Hematopoietic multipotent progenitor cell treated with erythropoietin and hydrocortisone succinate and interleukin-3 and kit ligand, for 4 days (in vitro differentiated cells): ENCODE measurements at regions not wholly inside any gene's neighbourhood (a gene's known extent, or its start where the extent isn't known, plus 50 kb on each side); places are given as distances from the start of the nearest gene placed in this dataset.
"Not testable (repeated sequence)": the region's sequence is repeated elsewhere in the genome, so short reads cannot be mapped to it uniquely, and the experiment has no call there.

Source experiments
- DNase-seq: peaks from one replicate; pipeline ENCODE4 v3.0.0-alpha.2; 2015

DNA sequence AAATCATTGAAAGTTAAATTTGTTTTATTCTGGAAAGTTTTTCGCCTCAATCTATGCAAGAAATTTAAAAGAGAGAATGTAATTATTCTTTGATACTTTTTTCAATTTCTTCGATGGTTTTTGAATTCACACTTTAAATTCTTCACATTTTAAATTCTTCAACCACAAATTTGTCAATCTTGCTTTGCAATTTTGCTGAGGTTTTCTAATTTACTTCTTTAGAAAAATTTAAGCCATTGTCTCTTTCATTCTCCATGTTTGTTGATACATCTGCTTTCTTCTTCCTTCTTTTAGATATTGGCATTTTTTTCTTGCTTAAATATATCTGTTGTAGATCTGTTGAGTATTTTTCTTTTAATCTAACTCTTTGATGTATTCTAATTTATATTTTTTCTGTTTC lies 301.9 kb upstream of the DSEL start:
- DNase-seq = no peak

DNA sequence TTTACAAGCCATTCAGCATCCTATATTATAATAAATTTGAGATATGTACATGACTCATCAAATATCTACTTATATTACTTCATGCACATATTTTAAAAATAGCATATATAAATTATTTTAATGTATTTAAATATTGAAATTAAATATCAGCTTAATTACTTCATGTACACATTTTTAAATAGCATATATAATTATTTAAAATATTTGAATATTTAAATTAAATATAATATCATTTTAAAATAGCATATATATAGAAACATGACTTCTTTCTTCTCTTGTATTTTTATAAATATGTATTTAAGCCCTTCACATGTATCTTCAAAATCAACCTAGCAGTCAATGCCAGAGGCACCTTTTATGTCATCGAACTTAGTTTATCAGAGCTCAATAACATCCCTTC lies 298.8 kb upstream of the DSEL start:
- DNase-seq = no peak

DNA sequence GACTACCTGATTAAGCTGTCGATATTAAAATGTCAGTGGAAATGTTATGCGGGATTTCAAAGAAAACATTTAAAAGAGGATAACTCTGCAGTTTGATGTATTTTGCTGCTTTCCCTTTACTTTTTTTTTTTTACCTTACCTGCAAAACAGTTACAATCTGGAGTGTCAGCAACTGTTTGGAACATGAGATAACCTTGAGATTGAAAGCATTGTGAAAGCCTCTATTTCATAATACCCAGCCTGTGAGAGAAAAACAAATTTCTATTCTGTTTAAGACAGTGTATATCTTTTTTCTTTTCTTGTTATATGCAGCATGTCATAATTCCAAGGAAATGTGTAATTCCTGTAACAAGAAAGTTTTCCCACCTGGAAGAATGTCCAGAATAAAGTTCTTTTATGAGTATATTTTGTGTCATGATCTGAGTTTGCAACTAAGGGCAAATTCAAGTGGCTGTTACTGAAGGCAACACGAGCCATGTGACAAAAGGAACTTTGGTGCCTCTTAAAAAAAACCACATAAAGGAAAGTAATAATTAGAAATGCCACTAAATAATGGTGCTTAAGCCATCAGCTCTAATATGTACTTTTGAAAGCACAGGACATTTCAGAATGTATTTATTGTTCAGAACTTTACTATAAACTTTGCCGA lies 297.0 kb upstream of the DSEL start:
- DNase-seq = no peak

- DNase-seq = no peak
Measured at GRCh38 chr18:67805261-67805660, 288.7 kb upstream of the DSEL start.

GRCh38 chr18:67794521-67794920 lies 278.0 kb upstream of the DSEL start:
- DNase-seq = no peak

DNA sequence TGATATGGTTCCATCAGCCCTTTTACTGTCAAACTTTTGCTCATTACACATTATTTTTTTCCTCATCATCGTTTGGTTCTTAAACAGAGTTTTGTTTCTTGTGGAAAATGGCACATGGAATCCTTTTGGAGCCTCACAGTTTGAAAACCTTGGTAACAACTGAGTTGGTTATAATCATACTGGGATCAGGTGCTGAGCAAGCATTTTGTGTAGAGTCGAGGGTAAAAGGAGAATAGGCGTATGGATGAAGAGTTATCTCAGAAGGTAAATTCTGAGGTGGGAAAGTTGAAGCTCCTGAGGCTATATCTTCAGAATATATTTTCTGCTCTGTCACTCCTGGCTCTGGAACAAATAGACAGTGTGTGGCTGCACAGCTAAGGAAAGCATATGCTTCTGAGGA lies 274.0 kb upstream of the DSEL start:
- DNase-seq = no peak

GRCh38 chr18:67789165-67789545 lies 272.6 kb upstream of the DSEL start:
- no peak for DNase-seq

- no peak for DNase-seq
Measured at GRCh38 chr18:67788310-67789164, 272.0 kb upstream of the DSEL start.

DNA sequence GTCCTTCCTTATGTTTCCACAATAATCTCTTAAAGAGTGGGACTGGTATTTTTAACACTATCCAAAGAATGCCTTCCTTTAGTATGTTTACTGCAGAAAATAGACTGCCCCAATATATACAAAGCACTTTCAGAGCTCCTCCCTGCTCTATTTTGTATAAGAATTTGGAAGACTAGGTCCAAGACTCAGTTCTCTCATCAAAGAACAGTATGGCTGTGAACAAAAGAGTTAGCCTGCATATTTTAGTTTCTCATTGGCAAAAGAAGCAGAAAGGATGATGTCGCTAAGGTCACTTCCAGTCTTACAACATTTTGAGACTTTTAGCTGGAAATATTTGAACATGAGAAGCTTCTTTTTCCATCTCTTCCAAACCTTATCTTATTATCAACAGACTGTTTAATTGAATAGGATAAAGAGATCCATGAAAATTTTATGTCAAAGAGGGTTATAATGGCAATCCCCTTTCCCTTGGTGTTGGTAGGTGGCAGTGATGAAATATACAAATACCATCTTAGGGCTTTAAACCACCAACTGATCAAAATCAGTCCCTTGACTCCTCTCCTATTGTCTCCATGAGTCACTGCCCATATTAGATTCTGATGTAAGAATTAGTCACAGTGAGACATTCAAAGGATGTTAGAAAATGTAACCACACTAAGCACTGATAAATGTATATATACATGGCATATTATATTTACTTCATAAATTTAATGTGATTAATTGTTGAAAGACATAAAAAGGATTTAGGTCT lies 266.9 kb upstream of the DSEL start:
- DNase-seq = no peak

- DNase-seq = no peak
Measured at GRCh38 chr18:67778016-67778415, 261.5 kb upstream of the DSEL start.

DNA sequence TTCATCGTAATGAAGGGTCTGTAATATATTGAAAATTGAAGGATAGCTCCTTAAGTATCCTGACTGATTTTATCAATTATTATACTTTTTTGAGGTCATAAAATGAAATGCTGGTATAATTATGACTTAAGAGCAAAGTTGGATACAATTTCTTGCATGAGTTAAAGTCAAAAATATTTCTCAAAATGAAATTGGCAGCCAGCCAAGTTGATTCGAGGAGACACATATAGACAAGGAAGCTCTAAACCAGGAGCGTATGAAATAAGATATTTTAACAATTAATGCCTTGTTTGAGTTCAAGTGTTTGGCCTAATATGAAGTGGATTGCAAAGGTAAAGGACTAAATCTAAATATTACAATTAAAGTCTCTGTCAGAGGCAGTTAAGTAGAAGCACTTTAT lies 260.4 kb upstream of the DSEL start:
- DNase-seq = peak; percentile 9

DNA sequence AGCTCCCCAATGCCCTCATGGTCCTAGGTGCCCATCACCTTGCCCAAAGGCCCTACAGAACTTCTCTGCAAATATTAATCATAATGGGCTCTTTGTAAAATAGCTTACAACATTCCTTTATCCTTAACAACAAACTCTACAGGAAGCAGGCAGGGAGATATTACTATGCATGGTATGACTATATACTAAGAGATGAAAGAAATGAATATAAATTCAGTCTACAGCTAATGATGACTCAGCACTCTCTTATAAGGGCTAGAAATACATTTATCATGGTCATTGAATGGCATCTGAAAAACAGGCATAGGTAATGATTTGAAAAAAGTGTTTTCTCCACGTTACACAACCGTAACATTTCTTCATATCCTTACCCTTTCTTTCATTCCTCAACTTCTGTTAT lies 254.8 kb upstream of the DSEL start:
- no peak for DNase-seq

DNA sequence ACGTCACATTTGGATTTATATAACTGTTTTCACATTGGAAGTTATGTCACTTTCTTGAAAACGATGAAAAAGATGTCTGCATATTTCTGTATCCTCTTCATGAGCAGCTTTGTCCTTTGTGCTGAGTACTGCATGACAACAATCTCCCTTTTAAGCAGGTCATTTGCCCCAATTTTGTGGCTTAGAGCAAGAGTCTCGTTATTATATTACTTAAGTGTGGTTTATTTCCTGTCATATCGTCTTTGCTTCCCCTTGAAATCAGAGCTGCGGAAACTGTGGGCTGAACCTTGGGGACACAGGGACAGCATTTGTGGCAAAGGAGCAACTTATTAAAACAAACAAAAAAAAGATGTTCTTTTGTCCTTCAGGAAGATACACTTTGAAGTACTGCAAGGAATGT lies 254.0 kb upstream of the DSEL start:
- DNase-seq = no peak

GRCh38 chr18:67766930-67767329 lies 250.4 kb upstream of the DSEL start:
- no peak for DNase-seq

- not testable (repeated sequence) for DNase-seq
Measured at GRCh38 chr18:67752211-67752610, 235.7 kb upstream of the DSEL start.

- DNase-seq = no peak
Measured at GRCh38 chr18:67742954-67743353, 226.4 kb upstream of the DSEL start.

GRCh38 chr18:67742525-67742924 lies 226.0 kb upstream of the DSEL start:
- DNase-seq = no peak

DNA sequence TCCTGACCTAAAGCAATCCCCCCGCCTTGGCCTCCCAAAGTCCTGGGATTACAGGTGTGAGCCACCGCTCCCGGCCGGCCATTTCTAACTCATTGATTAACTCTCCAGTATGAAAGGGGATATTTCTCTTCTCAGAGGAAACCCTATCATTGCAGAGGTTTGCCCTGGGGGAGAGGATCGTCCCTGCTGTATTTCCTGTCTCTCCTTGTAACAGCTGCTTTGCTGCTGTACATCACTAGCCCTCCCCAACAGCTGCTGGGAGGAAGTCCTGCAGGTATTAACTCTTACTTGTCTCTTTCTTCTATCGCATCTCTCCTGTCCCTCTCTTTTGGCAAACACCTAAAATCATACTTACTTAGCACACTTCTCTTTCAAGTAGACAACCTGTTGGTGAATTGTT lies 219.0 kb upstream of the DSEL start:
- DNase-seq = no peak

DNA sequence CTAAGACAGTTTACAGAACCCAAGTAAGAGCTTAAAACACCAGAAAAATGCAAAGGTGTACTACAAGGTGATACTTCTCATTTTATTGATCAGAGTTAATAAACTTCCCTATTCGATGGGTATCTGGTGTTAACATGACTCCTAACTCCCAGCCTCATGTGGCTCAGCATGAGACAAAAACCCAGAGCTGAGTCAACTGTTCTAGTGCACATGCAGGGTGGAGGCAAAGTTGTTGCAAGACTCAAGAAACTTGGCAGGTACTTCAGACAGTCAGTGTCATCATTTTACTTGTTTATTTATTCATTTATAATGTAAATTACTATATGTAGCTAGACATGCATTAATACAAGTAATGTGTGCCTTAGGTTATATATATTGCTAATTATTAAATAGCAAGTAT lies 216.6 kb upstream of the DSEL start:
- no peak for DNase-seq

DNA sequence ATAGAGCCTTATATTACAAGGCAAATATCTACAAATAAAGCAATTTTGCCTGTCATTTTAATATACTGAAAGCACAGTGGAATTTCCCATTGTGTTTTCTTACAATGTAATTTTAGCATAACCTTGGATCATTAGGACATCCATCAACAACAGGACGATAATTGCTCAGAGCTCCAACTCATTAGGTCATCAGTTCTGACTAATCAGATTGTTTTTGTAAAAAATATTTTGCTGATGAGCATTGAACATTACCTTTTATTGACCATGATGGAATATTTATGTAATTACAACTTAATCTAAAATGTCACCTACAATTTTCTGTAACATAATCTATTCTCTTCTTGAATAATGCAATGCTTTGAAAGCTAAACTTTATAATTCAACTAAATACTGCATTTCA lies 215.3 kb upstream of the DSEL start:
- DNase-seq = no peak

DNA sequence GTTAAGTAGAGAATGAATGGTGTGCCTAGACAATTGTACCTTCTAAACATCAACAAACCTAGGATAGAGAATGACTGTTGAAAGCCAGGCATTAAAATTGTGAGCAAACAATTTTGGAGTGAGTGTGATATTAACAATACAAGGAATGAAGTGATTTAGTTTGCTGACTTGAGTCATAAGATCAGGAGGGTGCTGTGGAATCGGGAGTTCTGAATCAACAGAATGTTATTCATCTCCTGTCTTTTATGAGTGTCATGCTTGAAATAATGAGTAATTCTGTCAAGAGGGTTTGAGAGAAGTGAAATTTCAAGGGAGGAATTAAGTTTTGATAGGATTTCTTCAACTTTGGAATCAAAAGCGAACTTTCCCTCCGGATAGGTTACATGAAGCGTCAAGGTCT lies 214.4 kb upstream of the DSEL start:
- DNase-seq = no peak

- DNase-seq = no peak
Measured at GRCh38 chr18:67728364-67728763, 211.8 kb upstream of the DSEL start.

- DNase-seq = no peak
Measured at GRCh38 chr18:67726882-67727281, 210.4 kb upstream of the DSEL start.

DNA sequence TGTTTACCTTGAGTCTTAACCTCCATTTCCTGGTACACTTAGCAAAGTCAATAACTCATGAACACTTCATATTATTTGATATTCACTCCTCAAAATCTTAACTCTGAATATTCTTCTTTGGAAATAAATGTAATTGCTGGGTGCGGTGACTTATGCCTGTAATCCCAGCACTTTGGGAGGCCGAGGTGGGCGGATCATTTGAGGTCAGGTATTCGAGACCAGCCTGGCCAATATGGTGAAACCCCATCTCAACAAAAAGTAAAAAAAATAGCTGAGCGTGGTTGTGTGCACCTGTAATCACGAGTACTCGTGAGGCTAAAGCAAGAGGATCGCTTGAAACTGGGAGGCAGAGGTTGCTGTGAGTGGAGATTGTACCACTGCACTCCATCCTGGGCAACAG lies 201.3 kb upstream of the DSEL start:
- DNase-seq = no peak
